D721Med (cell line): ENCODE measurements at regions not wholly inside any gene's neighbourhood (a gene's known extent, or its start where the extent isn't known, plus 50 kb on each side); places are given as distances from the start of the nearest gene placed in this dataset.

Experiments used
- DNase-seq: peaks from one replicate; pipeline ENCODE4 v3.0.0; 2011; ENCODE audit warnings: low spot score; ENCODE audit not compliant: insufficient read length
- FAIRE-seq: peaks from 2 replicates; lab custom pipeline; 2011; peaks lifted over from hg19 to GRCh38; lab: Jason Lieb, UNC
- CTCF ChIP-seq: IDR thresholded peaks from 2 replicates; pipeline ENCODE4 v1.5.1; 2012; ENCODE audit warnings: mild to moderate bottlenecking, control low read depth; ENCODE audit not compliant: insufficient read depth; ENCODE audit errors: missing control alignments

- no peak for FAIRE-seq
- TF ChIP-seq CTCF, result no peak
- DNase-seq, result no peak
These were observed 85.2 kb upstream of the PDHA2 start for GRCh38 chr4:95754667-95755066.

GRCh38 chr4:95749204-95749603 lies 90.7 kb upstream of the PDHA2 start:
- FAIRE-seq, result no peak
- no peak for DNase-seq
- no peak for TF ChIP-seq CTCF

- no peak for FAIRE-seq
- no peak for DNase-seq
- TF ChIP-seq CTCF, result no peak
These were observed 97.0 kb upstream of the PDHA2 start for GRCh38 chr4:95742872-95743271.

GRCh38 chr4:95742179-95742578 lies 97.7 kb upstream of the PDHA2 start:
- DNase-seq, result no peak
- no peak for FAIRE-seq
- no peak for TF ChIP-seq CTCF

- TF ChIP-seq CTCF, result no peak
- DNase-seq (no peak), FAIRE-seq (no peak)
These were observed 107.8 kb upstream of the PDHA2 start for GRCh38 chr4:95732061-95732460.

GRCh38 chr4:95729596-95729995 lies 110.3 kb upstream of the PDHA2 start:
- FAIRE-seq (no peak), DNase-seq (no peak)
- no peak for TF ChIP-seq CTCF

- FAIRE-seq, result no peak
- no peak for DNase-seq
- no peak for TF ChIP-seq CTCF
These were observed 111.7 kb upstream of the PDHA2 start for GRCh38 chr4:95728145-95728544.
